Vagina (tissue), 2 donors: ENCODE measurements at regions not wholly inside any gene's neighbourhood (a gene's known extent, or its start where the extent isn't known, plus 50 kb on each side); places are given as distances from the start of the nearest gene placed in this dataset.

Source experiments
- DNase-seq, 2 donors: peaks; one replicate each; pipeline ENCODE4 v3.0.0-alpha.2; 2017; ENCODE audit errors: extremely low spot score in 2 of 2
- H3K27ac ChIP-seq: fragments of 200-600 bp; sonication (generic); one replicate; pipeline ENCODE4 v1.5.1; 2019
- H3K27me3 ChIP-seq: fragments of 200-600 bp; sonication (generic); one replicate; pipeline ENCODE4 v1.5.1; 2019
- H3K36me3 ChIP-seq, 2 donors: fragments of 200-600 bp; sonication (generic); one replicate each; pipeline ENCODE4 v1.5.1; 2017 to 2019
- H3K4me1 ChIP-seq: fragments of 200-600 bp; sonication (generic); one replicate; pipeline ENCODE4 v1.5.1; 2019
- H3K4me3 ChIP-seq, 2 donors: fragments of 200-600 bp; sonication (generic); 1 replicate in 1 of 2; 2 replicates in 1 of 2; pipeline ENCODE4 v1.5.1; 2016 to 2019
- H3K9me3 ChIP-seq: fragments of 200-600 bp; sonication (generic); one replicate; pipeline ENCODE4 v1.5.1; 2019
- CTCF ChIP-seq, 3 experiments: fragments of 450-650 bp in 2 of 3; fragments of 200-600 bp in 1 of 3; sonication (generic) in 1 of 3; IDR thresholded peaks; one replicate each; pipeline ENCODE4 v1.5.1; 2017 to 2019; ENCODE audit warnings: antibody characterized with exemption in 3 of 3, mild to moderate bottlenecking in 2 of 3, moderate library complexity in 2 of 3
- POLR2A ChIP-seq, 2 donors: fragments of 450-650 bp; IDR thresholded peaks; one replicate each; pipeline ENCODE4 v1.6.1; 2017; ENCODE audit warnings: antibody characterized with exemption in 2 of 2, mild to moderate bottlenecking in 2 of 2, moderate library complexity in 2 of 2
- POLR2AphosphoS5 ChIP-seq, 2 donors: sonication (generic); formaldehyde crosslinking; IDR thresholded peaks; one replicate each; pipeline ENCODE4 v1.9.0; 2017; ENCODE audit warnings: antibody characterized with exemption in 2 of 2, mild to moderate bottlenecking in 2 of 2, low read depth in 1 of 2; ENCODE audit not compliant: insufficient read depth in 1 of 2
- intact Hi-C: fragments of 100-400 bp; cut with DNase I; formaldehyde crosslinking; loops from one replicate; pipeline ENCODE4 v1.15.1; 2023

- Histone ChIP-seq H3K4me3 (no peak overlapping the region), H3K27ac (no peak overlapping the region), H3K4me1 (no peaks in the 10 kb centered on the region), H3K27me3 (no peaks in the 10 kb centered on the region), H3K9me3 (no peaks in the 10 kb centered on the region), H3K36me3 (no peaks in the 10 kb centered on the region)
- DNase-seq, result no peak
- intact Hi-C loops, result no loop called here
- TF ChIP-seq POLR2AphosphoS5 (IDR thresholded peaks at IDR 0.05; ENCODE audit: insufficient read depth in 1 of 2, low read depth in 1 of 2), result no peak
- TF ChIP-seq POLR2A (IDR thresholded peaks at IDR 0.05), result no peak
- TF ChIP-seq CTCF (IDR thresholded peaks at IDR 0.05), result no peak
Observed at GRCh38 chr13:67950603-67951002, 720.5 kb upstream of the PCDH9 start.

GRCh38 chr13:67946131-67946530 lies 716.0 kb upstream of the PCDH9 start:
- no peak for TF ChIP-seq CTCF (IDR thresholded peaks at IDR 0.05)
- TF ChIP-seq POLR2AphosphoS5 (IDR thresholded peaks at IDR 0.05; ENCODE audit: insufficient read depth in 1 of 2, low read depth in 1 of 2), result no peak
- TF ChIP-seq POLR2A (IDR thresholded peaks at IDR 0.05), result no peak
- Histone ChIP-seq H3K4me3 (no peak overlapping the region), H3K27me3 (no peaks in the 10 kb centered on the region), H3K4me1 (no peaks in the 10 kb centered on the region), H3K9me3 (no peaks in the 10 kb centered on the region), H3K27ac (no peak overlapping the region), H3K36me3 (no peaks in the 10 kb centered on the region)
- no peak for DNase-seq
- intact Hi-C loops, result no loop called here

- intact Hi-C loops, result no loop called here
- Histone ChIP-seq H3K36me3 (no peaks in the 10 kb centered on the region), H3K27me3 (no peaks in the 10 kb centered on the region), H3K4me1 (no peaks in the 10 kb centered on the region), H3K4me3 (no peak overlapping the region), H3K27ac (no peak overlapping the region), H3K9me3 (no peaks in the 10 kb centered on the region)
- no peak for DNase-seq
- TF ChIP-seq CTCF (IDR thresholded peaks at IDR 0.05) (no peak), POLR2A (IDR thresholded peaks at IDR 0.05) (no peak), POLR2AphosphoS5 (IDR thresholded peaks at IDR 0.05; ENCODE audit: insufficient read depth in 1 of 2, low read depth in 1 of 2) (no peak)
Observed at GRCh38 chr13:67943116-67943515, 713.0 kb upstream of the PCDH9 start.

- intact Hi-C loops, result no loop called here
- H3K36me3 ChIP-seq, result no peaks in the 10 kb centered on the region
- TF ChIP-seq POLR2A (IDR thresholded peaks at IDR 0.05), result no peak
- no peak for TF ChIP-seq CTCF (IDR thresholded peaks at IDR 0.05)
- no peak for TF ChIP-seq POLR2AphosphoS5 (IDR thresholded peaks at IDR 0.05; ENCODE audit: insufficient read depth in 1 of 2, low read depth in 1 of 2)
- no peak overlapping the region for H3K27ac ChIP-seq
- no peaks in the 10 kb centered on the region for H3K4me1 ChIP-seq
- H3K27me3 ChIP-seq, result no peaks in the 10 kb centered on the region
- no peak for DNase-seq
- H3K4me3 ChIP-seq, result no peak overlapping the region
- H3K9me3 ChIP-seq, result no peaks in the 10 kb centered on the region
Observed at GRCh38 chr13:67935626-67936025, 705.5 kb upstream of the PCDH9 start.

- TF ChIP-seq CTCF (IDR thresholded peaks at IDR 0.05), result no peak
- TF ChIP-seq POLR2A (IDR thresholded peaks at IDR 0.05), result no peak
- no peak for TF ChIP-seq POLR2AphosphoS5 (IDR thresholded peaks at IDR 0.05; ENCODE audit: insufficient read depth in 1 of 2, low read depth in 1 of 2)
- Histone ChIP-seq H3K27me3 (no peaks in the 10 kb centered on the region), H3K36me3 (no peaks in the 10 kb centered on the region), H3K27ac (no peak overlapping the region), H3K4me3 (no peak overlapping the region), H3K9me3 (no peaks in the 10 kb centered on the region), H3K4me1 (no peaks in the 10 kb centered on the region)
- DNase-seq, result no peak
- intact Hi-C loops, result no loop called here
Observed at GRCh38 chr13:67934617-67935330, 704.6 kb upstream of the PCDH9 start.
